Parathyroid adenoma (tissue), 2 donors: ENCODE measurements at regions not wholly inside any gene's neighbourhood (a gene's known extent, or its start where the extent isn't known, plus 50 kb on each side); places are given as distances from the start of the nearest gene placed in this dataset.

Source experiments
- H2AFZ ChIP-seq: fragments of 300-600 bp; sonication (generic); one replicate; pipeline ENCODE4 v1.7.0; 2017; ENCODE audit warnings: antibody characterized with exemption, mild to moderate bottlenecking
- H3K27ac ChIP-seq: fragments of 300-600 bp; sonication (generic); one replicate; pipeline ENCODE4 v1.7.0; 2017
- H3K27me3 ChIP-seq: fragments of 300-600 bp; sonication (generic); one replicate; pipeline ENCODE4 v1.7.0; 2017; ENCODE audit warnings: low read length; ENCODE audit not compliant: control insufficient read depth, insufficient read depth
- H3K36me3 ChIP-seq: fragments of 300-600 bp; sonication (generic); one replicate; pipeline ENCODE4 v1.7.0; 2017; ENCODE audit warnings: low read length; ENCODE audit not compliant: control insufficient read depth, insufficient read depth
- H3K4me1 ChIP-seq: fragments of 300-600 bp; sonication (generic); one replicate; pipeline ENCODE4 v1.7.0; 2017; ENCODE audit warnings: control low read depth
- H3K4me2 ChIP-seq: fragments of 300-600 bp; sonication (generic); one replicate; pipeline ENCODE4 v1.7.0; 2017; ENCODE audit warnings: low read length
- H3K4me3 ChIP-seq: fragments of 300-600 bp; sonication (generic); one replicate; pipeline ENCODE4 v1.7.0; 2017; ENCODE audit warnings: low read depth, low read length
- H3K79me2 ChIP-seq: fragments of 300-600 bp; sonication (generic); one replicate; pipeline ENCODE4 v1.7.0; 2017; ENCODE audit warnings: control low read depth
- H3K9ac ChIP-seq: fragments of 300-600 bp; sonication (generic); one replicate; pipeline ENCODE4 v1.7.0; 2017; ENCODE audit warnings: mild to moderate bottlenecking
- H3K9me3 ChIP-seq: fragments of 300-600 bp; sonication (generic); one replicate; pipeline ENCODE4 v1.7.0; 2017; ENCODE audit warnings: low read length; ENCODE audit not compliant: control insufficient read depth
- CTCF ChIP-seq: fragments of 300-600 bp; sonication (generic); IDR thresholded peaks from one replicate; pipeline ENCODE4 v1.7.0; 2017; ENCODE audit warnings: antibody characterized with exemption, mild to moderate bottlenecking
- donor health status: primary hyperparathyroidism.

DNA sequence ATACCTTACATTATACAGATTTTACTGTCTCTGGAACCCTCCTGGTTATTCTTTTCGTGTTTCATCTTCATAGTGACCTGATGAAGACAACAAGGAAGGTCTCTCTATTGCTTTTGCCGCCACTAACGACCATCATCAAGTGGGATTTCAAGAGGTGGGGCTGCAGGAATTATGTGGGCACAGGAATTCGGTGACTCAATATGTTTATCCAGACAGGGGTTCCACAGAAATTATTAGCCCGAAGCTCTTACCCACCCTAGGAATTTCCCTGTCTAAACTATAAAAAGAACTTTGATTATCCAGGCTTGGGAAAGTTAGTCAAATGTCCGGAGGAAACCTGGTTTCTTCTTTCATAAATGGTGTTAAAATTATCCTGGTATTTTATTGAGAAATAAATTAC, 566.8 kb upstream of the TENM4 start:
- Histone ChIP-seq H3K4me1 (no peaks in the 10 kb centered on the region), H3K4me3 (no peak overlapping the region), H3K9me3 (no peaks in the 10 kb centered on the region), H3K9ac (no peak overlapping the region), H3K4me2 (no peak overlapping the region), H3K27ac (no peak overlapping the region), H3K27me3 (no peaks in the 10 kb centered on the region), H3K79me2 (no peaks in the 10 kb centered on the region), H2AFZ (no peak overlapping the region), H3K36me3 (no peaks in the 10 kb centered on the region)
- no peak for TF ChIP-seq CTCF

GRCh38 chr11:79990141-79990540, 549.3 kb upstream of the TENM4 start:
- Histone ChIP-seq H3K9ac (no peak overlapping the region), H3K36me3 (no peaks in the 10 kb centered on the region), H3K4me1 (no peaks in the 10 kb centered on the region), H3K27me3 (no peaks in the 10 kb centered on the region), H2AFZ (no peak overlapping the region), H3K79me2 (no peaks in the 10 kb centered on the region), H3K9me3 (no peaks in the 10 kb centered on the region), H3K4me3 (no peak overlapping the region), H3K4me2 (no peak overlapping the region), H3K27ac (no peak overlapping the region)
- TF ChIP-seq CTCF, result no peak

- Histone ChIP-seq H3K9me3 (no peaks in the 10 kb centered on the region), H2AFZ (no peak overlapping the region), H3K4me2 (no peak overlapping the region), H3K27ac (no peak overlapping the region), H3K4me1 (no peaks in the 10 kb centered on the region), H3K4me3 (no peak overlapping the region), H3K36me3 (no peaks in the 10 kb centered on the region), H3K79me2 (no peaks in the 10 kb centered on the region), H3K27me3 (no peaks in the 10 kb centered on the region), H3K9ac (no peak overlapping the region)
- no peak for TF ChIP-seq CTCF
Measured at GRCh38 chr11:79982185-79982584, 541.4 kb upstream of the TENM4 start.

GRCh38 chr11:79980916-79981315, 540.1 kb upstream of the TENM4 start:
- no peak for TF ChIP-seq CTCF

GRCh38 chr11:79973721-79974617, 533.1 kb upstream of the TENM4 start:
- Histone ChIP-seq H3K36me3 (no peaks in the 10 kb centered on the region), H3K79me2 (no peaks in the 10 kb centered on the region), H3K4me1 (no peaks in the 10 kb centered on the region), H3K27me3 (no peaks in the 10 kb centered on the region), H3K4me2 (no peak overlapping the region), H3K9me3 (no peaks in the 10 kb centered on the region), H3K4me3 (no peak overlapping the region), H2AFZ (no peak overlapping the region), H3K9ac (no peak overlapping the region), H3K27ac (no peak overlapping the region)
- TF ChIP-seq CTCF, result no peak

More at GRCh38 chr11:79980916-79981315, 540.1 kb upstream of the TENM4 start:
- H3K4me3 ChIP-seq, result no peak overlapping the region
- no peak overlapping the region for H2AFZ ChIP-seq
- no peaks in the 10 kb centered on the region for H3K9me3 ChIP-seq
- no peaks in the 10 kb centered on the region for H3K27me3 ChIP-seq
- no peak overlapping the region for H3K4me2 ChIP-seq
- no peaks in the 10 kb centered on the region for H3K4me1 ChIP-seq
- H3K27ac ChIP-seq, result no peak overlapping the region
- H3K79me2 ChIP-seq, result no peaks in the 10 kb centered on the region
- no peaks in the 10 kb centered on the region for H3K36me3 ChIP-seq
- H3K9ac ChIP-seq, result no peak overlapping the region
